Calu3 (cell line): ENCODE measurements at regions not wholly inside any gene's neighbourhood (a gene's known extent, or its start where the extent isn't known, plus 50 kb on each side); places are given as distances from the start of the nearest gene placed in this dataset.

Source experiments
- BruUV-seq: library from RNA; stranded (reverse); fragments of 400-500 nt; replicated peaks from 2 replicates; lab custom pipeline; 2021; lab: Mats Ljungman, UMichigan
- CTCF ChIA-PET: fragments of 300-600 bp; sonication (Branson Sonifier 250); formaldehyde crosslinking; loops from one replicate; lab custom pipeline; 2022; ENCODE audit warnings: antibody characterized with exemption; lab: Charles Lee
- DNase-seq: peaks from one replicate; pipeline ENCODE4 v3.0.0; 2022
- H3K27ac Mint-ChIP-seq: one replicate; pipeline ENCODE4 v1.8.0; 2022; ENCODE audit warnings: mixed read lengths; ENCODE audit not compliant: unreplicated experiment
- H3K27me3 Mint-ChIP-seq: one replicate; pipeline ENCODE4 v1.8.0; 2022; ENCODE audit warnings: mixed read lengths; ENCODE audit not compliant: unreplicated experiment
- H3K36me3 Mint-ChIP-seq: one replicate; pipeline ENCODE4 v1.8.0; 2022; ENCODE audit warnings: mild to moderate bottlenecking, moderate library complexity, mixed read lengths; ENCODE audit not compliant: insufficient read depth, unreplicated experiment
- H3K4me1 Mint-ChIP-seq: one replicate; pipeline ENCODE4 v1.8.0; 2022; ENCODE audit warnings: mild to moderate bottlenecking, low read depth, mixed read lengths; ENCODE audit not compliant: unreplicated experiment
- H3K4me3 Mint-ChIP-seq: one replicate; pipeline ENCODE4 v1.8.0; 2022; ENCODE audit warnings: mild to moderate bottlenecking, low read depth, moderate library complexity, mixed read lengths; ENCODE audit not compliant: unreplicated experiment
- H3K9me3 Mint-ChIP-seq: one replicate; pipeline ENCODE4 v1.8.0; 2022; ENCODE audit warnings: low read depth, mixed read lengths; ENCODE audit not compliant: unreplicated experiment
- intact Hi-C: fragments of 100-400 bp; cut with micrococcal nuclease; formaldehyde crosslinking; loops from one replicate; pipeline ENCODE4 v1.10.0; 2022; ENCODE audit not compliant: unreplicated experiment
- TF ChIP-seq, protein P1 (sequence below): fragments of 200-600 bp; IDR thresholded peaks from one replicate; pipeline ENCODE4 v1.8.0; 2022; ENCODE audit warnings: antibody characterized with exemption; ENCODE audit not compliant: unreplicated experiment

DNA sequence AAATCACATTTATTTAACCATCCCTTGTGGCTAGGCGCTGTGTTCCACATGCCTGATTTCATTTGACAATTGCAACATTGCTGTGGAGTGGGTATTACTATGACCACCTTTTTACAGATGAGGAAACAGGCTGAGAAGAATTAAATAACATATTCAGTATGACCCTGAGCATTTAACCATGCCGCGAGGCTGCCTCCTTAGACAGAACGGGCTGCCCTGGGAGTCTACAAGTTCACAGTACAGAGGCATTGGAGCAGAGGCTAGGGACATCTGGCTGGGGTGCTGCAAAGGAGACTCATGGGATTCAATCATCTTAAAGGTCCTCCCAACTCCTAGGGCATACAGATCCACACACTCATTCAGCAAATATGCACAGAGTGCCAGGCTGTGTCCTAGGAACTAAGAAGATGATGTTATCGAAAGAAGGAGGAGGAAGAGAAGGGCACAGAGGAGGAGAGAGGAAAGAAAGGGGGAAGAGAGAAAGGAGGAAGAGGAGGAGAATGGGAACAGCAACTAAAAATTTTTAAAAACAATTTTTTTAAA lies 164.7 kb upstream of the CCND2 start:
- DNase-seq: no peak
- peaks cover 63% of the 10 kb centered on the region for H3K27me3 Mint-ChIP-seq
- CTCF ChIA-PET: no interaction called here
- no peak overlapping the region for H3K27ac Mint-ChIP-seq
- intact Hi-C loops: no loop called here
- no peaks in the 10 kb centered on the region for H3K4me1 Mint-ChIP-seq
- TF ChIP-seq, protein P1, sequence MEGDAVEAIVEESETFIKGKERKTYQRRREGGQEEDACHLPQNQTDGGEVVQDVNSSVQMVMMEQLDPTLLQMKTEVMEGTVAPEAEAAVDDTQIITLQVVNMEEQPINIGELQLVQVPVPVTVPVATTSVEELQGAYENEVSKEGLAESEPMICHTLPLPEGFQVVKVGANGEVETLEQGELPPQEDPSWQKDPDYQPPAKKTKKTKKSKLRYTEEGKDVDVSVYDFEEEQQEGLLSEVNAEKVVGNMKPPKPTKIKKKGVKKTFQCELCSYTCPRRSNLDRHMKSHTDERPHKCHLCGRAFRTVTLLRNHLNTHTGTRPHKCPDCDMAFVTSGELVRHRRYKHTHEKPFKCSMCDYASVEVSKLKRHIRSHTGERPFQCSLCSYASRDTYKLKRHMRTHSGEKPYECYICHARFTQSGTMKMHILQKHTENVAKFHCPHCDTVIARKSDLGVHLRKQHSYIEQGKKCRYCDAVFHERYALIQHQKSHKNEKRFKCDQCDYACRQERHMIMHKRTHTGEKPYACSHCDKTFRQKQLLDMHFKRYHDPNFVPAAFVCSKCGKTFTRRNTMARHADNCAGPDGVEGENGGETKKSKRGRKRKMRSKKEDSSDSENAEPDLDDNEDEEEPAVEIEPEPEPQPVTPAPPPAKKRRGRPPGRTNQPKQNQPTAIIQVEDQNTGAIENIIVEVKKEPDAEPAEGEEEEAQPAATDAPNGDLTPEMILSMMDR: no peak
- no peaks in the 10 kb centered on the region for H3K9me3 Mint-ChIP-seq
- H3K36me3 Mint-ChIP-seq: no peaks in the 10 kb centered on the region
- no TSS peak for BruUV-seq
- H3K4me3 Mint-ChIP-seq: no peak overlapping the region

DNA sequence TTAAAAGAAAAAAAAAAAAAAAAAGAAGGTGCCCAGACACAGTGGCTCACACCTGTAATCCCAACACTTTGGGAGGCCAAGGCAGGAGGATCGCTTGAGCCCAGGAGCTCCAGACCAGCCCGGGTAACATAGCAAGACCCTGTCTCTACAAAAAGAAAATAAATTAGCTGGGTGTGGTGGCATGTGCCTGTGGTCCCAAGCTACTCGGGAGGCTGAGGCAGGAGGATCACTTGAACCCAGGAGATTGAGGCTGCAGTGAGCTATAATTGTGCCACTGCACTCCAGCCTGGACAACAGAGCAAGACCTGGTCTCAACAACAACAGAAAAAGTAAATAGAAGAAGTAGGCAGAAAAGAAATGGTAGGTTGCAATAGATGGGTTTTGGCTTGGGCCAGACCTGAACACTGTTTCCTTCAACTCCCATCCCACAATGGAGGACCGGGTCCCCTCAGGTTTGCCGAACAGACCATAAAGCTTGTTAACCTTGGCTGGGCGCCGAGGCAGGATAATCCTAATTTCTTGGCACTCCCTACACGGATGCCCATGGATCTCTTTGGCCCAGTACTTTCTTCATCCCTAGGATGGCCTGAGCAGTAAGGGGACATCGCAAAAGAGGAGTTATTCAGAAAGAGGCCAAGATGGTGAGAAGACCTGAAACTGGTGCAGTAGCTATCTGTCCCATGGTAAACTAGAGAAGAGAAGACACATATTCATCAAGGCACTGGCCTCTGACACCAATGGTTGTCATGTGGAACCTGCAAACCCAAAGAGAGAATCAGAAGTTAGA lies 165.5 kb upstream of the CCND2 start:
- no peak for DNase-seq
- Mint-ChIP-seq H3K27ac (no peak overlapping the region), H3K4me3 (no peak overlapping the region), H3K36me3 (no peaks in the 10 kb centered on the region), H3K27me3 (peaks cover 70% of the 10 kb centered on the region), H3K4me1 (no peaks in the 10 kb centered on the region), H3K9me3 (no peaks in the 10 kb centered on the region)
- intact Hi-C loops: loop anchor here (1.0 kb wide), 1 partner anchor 169 kb away; no protein-coding TSS in a partner anchor
- no TSS peak for BruUV-seq
- TF ChIP-seq, protein P1: no peak
- CTCF ChIA-PET: interaction anchor here (0.6 to 2.0 kb wide), 5 partner anchors 8 to 287 kb away, joined by 3 to 20 read pairs (median 3); no protein-coding TSS in a partner anchor

DNA sequence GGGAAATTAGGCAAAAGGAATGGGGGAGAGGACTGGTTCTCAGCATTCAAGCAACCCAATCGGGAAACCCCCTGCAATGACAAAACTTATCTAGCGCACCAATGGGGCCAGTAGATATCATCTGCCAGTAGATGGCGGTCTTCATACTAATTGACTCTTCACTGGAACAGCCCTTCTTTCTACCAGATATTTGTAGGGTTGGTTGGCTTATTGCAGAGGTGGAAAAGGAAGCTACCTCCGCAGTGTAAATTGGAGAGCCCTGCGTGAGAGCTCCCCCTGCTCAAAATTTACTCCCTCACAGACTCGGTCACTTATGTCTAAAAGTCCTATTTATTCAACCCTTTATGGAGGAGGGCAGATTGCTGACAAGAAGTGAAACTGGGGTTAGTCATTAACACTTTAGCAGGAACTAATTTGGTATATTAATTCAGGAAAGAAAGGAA lies 166.1 kb upstream of the CCND2 start:
- TF ChIP-seq, protein P1: peak; percentile 45
- no peaks in the 10 kb centered on the region for H3K9me3 Mint-ChIP-seq
- BruUV-seq: no TSS peak
- H3K27me3 Mint-ChIP-seq: peaks cover 75% of the 10 kb centered on the region
- H3K27ac Mint-ChIP-seq: no peak overlapping the region
- DNase-seq: peak; percentile 41
- H3K4me3 Mint-ChIP-seq: no peak overlapping the region
- intact Hi-C loops: loop anchor here (1.0 kb wide), 1 partner anchor 170 kb away; no protein-coding TSS in a partner anchor
- H3K4me1 Mint-ChIP-seq: no peaks in the 10 kb centered on the region
- no peaks in the 10 kb centered on the region for H3K36me3 Mint-ChIP-seq
- CTCF ChIA-PET: interaction anchor here (0.7 to 2.0 kb wide), 4 partner anchors 9 to 286 kb away, joined by 3 to 20 read pairs (median 5); no protein-coding TSS in a partner anchor

DNA sequence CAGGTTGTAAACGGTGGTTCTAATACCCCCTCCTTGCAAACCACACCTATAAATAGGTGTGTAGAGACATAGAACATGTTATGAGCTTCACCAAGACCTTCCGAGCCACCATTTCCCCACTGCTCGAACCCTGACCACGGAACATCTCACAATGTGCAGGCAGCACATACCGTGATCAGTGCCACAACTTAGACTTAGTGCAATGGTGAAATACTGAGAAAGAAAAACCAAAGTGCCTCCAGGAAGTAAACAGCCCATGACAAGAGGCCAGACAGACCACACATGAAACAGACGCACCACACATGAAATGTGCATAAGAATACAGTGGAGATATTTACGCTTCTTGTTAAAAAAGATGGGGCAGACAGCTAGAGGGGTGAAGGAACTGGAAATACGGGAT lies 166.9 kb upstream of the CCND2 start:
- Mint-ChIP-seq H3K9me3 (no peaks in the 10 kb centered on the region), H3K27ac (no peak overlapping the region), H3K27me3 (peaks cover 70% of the 10 kb centered on the region), H3K4me1 (no peaks in the 10 kb centered on the region), H3K36me3 (no peaks in the 10 kb centered on the region), H3K4me3 (no peak overlapping the region)
- no peak for DNase-seq
- TF ChIP-seq, protein P1: no peak
- intact Hi-C loops: loop anchor here (1.0 kb wide), 1 partner anchor 171 kb away; no protein-coding TSS in a partner anchor
- CTCF ChIA-PET: interaction anchor here (2.0 kb wide), 1 partner anchor 170 kb away, joined by 20 read pairs; no protein-coding TSS in a partner anchor
- BruUV-seq: no TSS peak
